ENCODE measurements at regions not wholly inside any gene's neighbourhood (a gene's known extent, or its start where the extent isn't known, plus 50 kb on each side); places are given as distances from the start of the nearest gene placed in this dataset.

GRCh38 chr12:102694903-102695302 lies 214.5 kb upstream of the IGF1 start:
- DNase-seq (ENCODE audit: low spot score) (no peak), ATAC-seq (ENCODE audit: low FRiP score) (no peak)
- TF ChIP-seq, protein P1, sequence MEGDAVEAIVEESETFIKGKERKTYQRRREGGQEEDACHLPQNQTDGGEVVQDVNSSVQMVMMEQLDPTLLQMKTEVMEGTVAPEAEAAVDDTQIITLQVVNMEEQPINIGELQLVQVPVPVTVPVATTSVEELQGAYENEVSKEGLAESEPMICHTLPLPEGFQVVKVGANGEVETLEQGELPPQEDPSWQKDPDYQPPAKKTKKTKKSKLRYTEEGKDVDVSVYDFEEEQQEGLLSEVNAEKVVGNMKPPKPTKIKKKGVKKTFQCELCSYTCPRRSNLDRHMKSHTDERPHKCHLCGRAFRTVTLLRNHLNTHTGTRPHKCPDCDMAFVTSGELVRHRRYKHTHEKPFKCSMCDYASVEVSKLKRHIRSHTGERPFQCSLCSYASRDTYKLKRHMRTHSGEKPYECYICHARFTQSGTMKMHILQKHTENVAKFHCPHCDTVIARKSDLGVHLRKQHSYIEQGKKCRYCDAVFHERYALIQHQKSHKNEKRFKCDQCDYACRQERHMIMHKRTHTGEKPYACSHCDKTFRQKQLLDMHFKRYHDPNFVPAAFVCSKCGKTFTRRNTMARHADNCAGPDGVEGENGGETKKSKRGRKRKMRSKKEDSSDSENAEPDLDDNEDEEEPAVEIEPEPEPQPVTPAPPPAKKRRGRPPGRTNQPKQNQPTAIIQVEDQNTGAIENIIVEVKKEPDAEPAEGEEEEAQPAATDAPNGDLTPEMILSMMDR (IDR thresholded peaks at IDR 0.05): no peak

GRCh38 chr12:102691773-102692555 lies 211.6 kb upstream of the IGF1 start:
- TF ChIP-seq, protein P1 (IDR thresholded peaks at IDR 0.05): no peak
- ATAC-seq (ENCODE audit: low FRiP score) (no peak), DNase-seq (ENCODE audit: low spot score) (no peak)

DNA sequence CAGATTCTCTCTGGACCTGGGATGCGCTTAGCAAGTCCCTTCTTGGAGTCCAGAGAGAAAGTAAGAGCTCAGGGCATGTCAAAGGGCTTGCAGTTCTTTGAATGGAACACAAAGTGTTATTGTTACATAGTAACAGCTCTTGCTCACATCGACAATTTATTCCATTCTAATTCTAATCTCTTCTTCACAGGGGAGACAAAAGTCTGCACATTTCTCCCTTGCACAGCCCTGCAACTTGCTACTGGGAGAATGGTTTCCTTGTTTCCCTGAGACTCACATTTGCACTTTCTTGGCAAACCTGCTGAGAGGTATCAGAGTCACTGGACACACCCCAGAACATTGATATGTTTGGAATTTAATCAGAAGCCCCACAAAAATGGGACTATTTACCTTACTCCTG lies 209.9 kb upstream of the IGF1 start:
- no peak for DNase-seq (ENCODE audit: low spot score)
- TF ChIP-seq, protein P1 (IDR thresholded peaks at IDR 0.05): no peak
- no peak for ATAC-seq (ENCODE audit: low FRiP score)

GRCh38 chr12:102689701-102690100 lies 209.3 kb upstream of the IGF1 start:
- DNase-seq (ENCODE audit: low spot score): no peak
- TF ChIP-seq, protein P1 (IDR thresholded peaks at IDR 0.05): no peak
- no peak for ATAC-seq (ENCODE audit: low FRiP score)

- no peak for ATAC-seq (ENCODE audit: low FRiP score)
- TF ChIP-seq, protein P1 (IDR thresholded peaks at IDR 0.05): no peak
- no peak for DNase-seq (ENCODE audit: low spot score)
Observed at GRCh38 chr12:102687523-102687922, 207.2 kb upstream of the IGF1 start.

- TF ChIP-seq, protein P1 (IDR thresholded peaks at IDR 0.05): no peak
- DNase-seq (ENCODE audit: low spot score) (no peak), ATAC-seq (ENCODE audit: low FRiP score) (no peak)
Observed at GRCh38 chr12:102685841-102686240, 205.5 kb upstream of the IGF1 start.

GRCh38 chr12:102685172-102685571 lies 204.8 kb upstream of the IGF1 start:
- no peak for ATAC-seq (ENCODE audit: low FRiP score)
- no peak for DNase-seq (ENCODE audit: low spot score)
- TF ChIP-seq, protein P1 (IDR thresholded peaks at IDR 0.05): no peak

Data from omental fat pad (tissue), 3 donors.